Tongue (tissue), 1 donor: ENCODE measurements at regions not wholly inside any gene's neighbourhood (a gene's known extent, or its start where the extent isn't known, plus 50 kb on each side); places are given as distances from the start of the nearest gene placed in this dataset.

Source experiments
- DNase-seq: peaks from one replicate; pipeline ENCODE4 v3.0.0-alpha.2; 2015

DNA sequence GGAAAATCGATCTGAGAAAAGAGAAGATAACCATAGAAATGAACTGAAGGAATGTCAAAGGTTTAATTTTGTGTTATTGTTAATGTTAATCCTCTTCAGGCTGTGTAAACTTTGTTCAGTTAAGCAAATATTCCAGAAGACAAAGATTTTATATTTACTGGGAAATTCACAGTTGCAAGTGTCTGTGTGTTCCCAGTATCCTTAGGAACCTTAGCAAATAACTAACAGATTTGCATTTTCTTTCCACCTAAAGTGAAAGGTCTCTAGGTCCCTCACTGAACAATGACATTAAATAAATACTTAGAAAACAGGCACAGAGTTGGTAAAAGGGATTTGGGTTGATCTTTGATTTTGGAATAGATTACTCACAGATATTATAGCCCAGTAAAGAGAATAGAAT lies 324.7 kb downstream of the C4orf33 start:
- DNase-seq = no peak

- no peak for DNase-seq
These were observed 326.3 kb downstream of the C4orf33 start for GRCh38 chr4:129422277-129422676.

DNA sequence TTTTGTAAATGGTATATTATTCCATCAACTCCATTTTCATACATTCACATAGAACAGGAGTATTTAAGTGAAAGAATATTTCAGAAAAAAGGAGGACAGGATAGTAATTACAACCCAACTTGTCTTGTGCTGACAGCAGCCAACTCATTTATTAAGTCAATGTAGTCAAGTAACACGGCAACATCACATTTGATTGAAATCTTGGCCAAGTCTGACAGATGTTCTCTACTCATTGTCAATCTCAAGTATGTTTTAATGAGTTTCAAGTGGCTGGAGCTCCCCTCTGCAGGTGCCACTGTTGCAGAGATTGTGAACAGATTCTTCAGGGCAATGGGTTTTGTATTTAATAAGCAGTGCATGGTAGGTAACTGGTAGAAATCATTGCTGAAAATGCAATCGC lies 332.5 kb downstream of the C4orf33 start:
- peak; percentile 2 for DNase-seq

DNA sequence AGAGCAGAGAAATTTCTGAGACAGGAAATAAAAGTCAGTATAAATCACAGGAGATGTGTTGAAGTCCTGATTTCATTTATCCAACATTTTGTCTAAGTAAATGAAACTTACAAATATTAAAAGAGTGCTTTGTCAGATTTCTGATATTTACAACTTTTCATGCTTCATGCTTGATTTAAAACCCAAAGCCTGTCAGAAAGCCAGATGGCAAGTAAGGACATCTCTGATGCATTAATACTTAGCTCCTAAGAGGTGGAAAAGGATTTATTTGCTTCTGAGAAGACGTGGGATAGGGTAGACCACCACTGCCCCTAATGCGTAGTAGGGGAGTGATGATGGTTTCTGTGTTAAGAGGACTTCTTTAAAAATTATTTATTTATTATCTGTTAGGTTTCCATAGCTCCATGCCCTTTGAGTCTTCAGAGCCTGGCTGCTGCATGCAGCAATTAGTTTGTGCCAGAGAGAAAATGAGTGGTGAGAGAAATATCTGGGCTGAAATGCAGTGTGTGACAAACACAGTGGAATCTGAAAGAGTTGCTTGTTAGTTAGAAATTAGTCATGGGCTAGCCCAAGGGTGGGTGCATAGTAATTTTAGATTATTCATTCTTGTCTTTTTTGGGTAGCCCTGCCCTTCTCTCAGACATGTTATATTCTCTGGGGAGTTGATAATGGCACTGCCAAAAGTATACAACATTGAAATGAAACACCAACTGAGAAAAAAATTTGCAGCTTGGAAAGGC lies 333.8 kb downstream of the C4orf33 start:
- peak; percentile 80 for DNase-seq

DNA sequence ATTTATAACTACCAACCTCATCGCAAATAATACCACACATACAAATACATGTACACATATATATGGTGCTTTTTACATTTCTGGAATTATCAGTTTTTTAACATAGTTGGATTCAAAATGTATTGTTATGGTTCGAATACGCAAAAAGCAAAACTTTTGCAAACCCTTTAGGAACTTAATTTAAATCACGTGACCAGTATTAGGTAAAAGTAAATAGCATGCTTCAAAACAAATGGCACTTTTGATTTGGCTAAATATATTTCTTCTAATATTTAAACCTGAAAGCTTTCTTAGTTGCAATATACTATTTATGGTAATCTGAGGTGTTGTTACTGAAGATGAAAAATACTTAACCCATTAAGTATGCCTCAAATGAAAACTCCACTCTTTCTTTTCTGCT lies 341.4 kb downstream of the C4orf33 start:
- no peak for DNase-seq

DNA sequence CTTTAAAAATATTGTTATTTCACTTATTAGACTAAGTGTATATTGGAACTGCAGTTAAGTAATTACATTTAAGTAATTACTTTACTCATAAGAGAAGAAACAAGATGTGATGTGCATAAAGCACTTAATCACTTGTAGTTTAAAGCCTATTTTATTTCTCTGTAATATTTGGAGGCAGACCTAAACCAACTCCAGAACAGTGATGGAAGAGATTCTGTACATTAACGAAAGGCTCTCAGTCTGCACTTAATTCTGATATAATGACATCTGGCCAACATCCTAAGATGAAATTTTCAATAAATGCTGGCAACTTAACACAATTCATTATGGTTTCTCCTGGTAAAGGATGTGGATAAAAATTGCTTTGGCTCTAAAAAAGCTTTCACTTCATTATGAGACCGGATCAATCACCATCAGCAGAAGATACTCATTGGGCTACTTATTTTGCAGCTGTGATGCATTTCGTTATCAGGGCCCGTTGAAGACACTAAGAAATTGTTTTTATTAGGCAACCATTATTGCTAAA lies 342.6 kb downstream of the C4orf33 start:
- DNase-seq = no peak

GRCh38 chr4:129446074-129446473 lies 350.1 kb downstream of the C4orf33 start:
- peak; percentile 31 for DNase-seq

DNA sequence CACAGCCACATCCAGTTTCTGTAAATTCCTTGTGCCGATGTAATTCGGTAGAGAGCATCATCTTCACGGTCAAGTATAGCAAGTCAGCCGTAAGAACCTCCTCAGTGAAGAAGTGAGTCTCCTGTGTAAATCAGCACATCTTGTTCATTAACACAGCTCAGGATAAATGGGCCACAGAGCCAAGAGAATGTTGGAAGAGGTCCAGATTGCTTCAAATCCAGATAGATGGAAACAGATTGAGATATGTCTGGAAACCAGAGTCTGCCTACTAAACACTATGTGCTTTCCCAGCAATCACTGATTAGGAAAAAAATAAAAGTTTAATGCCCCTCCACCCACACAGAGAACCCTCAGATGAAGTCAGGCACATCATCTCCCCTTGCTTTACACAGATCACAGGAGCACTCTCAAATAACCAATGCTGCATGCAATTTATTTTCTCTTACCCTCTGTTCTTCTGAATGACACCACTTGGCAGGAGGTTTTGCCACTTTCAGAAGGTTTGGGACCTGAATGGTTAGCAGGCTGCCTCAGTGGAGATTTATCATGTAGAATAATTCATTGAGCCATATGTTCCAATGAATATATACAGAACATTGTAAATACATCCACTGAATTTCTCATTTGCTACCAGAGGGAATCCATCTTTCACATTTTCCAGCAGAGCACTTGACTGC lies 357.7 kb downstream of the C4orf33 start:
- peak; percentile 49 for DNase-seq

DNA sequence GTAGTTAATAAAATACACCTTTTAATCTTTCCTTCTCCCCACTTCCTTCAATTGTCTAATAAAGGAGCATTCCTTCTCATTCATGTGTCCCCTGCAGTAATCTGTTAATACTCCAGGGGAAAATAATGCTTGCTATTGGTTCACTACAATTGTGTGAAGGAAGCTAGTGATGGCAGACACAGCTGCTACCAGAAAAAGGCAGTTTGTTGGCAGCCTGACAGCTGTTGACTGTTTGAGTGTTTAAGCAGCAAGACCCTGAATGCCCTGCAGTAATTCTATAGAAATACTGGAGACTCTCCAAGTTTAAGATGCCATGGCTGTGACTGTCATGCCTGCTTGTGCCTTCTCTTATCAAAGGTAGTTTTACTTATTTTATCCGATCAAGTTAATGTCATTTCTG lies 359.5 kb downstream of the C4orf33 start:
- peak; percentile 92 for DNase-seq

DNA sequence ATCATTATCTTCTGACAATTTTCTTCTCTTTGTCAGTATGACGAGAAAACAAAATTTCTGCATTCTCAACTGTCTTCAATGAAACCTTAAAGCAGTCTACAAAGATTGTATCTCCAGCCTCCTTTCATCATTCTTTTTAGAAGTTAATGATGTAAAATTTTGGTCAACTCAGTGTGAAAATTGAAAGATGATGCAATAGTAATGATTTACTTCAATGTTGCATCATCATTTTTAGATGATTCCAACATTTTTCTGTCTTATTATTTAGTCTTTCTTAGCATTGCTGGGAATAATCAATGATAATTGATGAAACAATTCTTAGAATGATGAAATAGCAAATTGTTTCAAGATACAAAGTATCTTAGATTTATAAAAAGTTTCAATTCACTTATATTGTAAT lies 372.7 kb downstream of the C4orf33 start:
- DNase-seq = no peak

- no peak for DNase-seq
These were observed 378.7 kb downstream of the C4orf33 start for GRCh38 chr4:129474698-129475097.

GRCh38 chr4:129481107-129481506 lies 385.2 kb downstream of the C4orf33 start:
- no peak for DNase-seq

DNA sequence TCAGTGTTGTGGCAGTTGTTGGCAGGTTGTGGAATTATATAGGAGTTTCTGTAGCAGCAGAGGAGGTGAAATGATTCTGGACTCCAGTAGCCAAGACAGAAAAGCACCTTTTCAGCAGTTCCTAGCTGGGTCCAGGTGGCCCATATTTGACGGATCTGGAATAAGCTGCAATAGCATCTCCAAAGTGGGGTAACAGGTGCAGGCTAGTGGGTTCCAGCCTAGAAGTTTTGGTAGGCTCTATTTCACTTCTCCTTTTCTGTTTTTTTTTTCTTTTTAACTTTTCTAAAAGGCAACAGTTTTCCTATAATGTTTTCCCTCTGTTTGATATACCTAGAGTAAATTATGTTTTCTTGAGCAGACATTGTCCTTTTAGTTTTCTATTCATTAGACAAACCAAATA lies 392.5 kb downstream of the C4orf33 start:
- DNase-seq = no peak

DNA sequence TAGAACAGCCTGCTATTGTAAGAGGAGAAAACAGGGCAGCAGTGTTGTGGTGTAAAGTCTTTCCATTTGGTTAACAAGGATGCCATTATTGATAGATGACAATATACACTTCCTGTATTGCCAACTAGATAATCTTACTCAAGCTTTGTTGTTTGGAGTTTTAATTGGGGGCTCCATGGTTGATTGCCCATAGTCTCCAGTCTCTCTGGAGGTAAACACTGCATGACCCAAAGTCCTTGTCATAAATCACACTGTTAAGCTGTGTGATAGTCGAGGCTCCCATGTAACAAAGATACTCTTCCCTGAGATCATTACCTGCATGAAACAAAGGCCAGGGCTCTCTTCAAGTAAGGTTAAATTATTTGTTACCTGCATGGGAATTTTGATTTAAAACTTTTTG lies 394.6 kb downstream of the C4orf33 start:
- no peak for DNase-seq

DNA sequence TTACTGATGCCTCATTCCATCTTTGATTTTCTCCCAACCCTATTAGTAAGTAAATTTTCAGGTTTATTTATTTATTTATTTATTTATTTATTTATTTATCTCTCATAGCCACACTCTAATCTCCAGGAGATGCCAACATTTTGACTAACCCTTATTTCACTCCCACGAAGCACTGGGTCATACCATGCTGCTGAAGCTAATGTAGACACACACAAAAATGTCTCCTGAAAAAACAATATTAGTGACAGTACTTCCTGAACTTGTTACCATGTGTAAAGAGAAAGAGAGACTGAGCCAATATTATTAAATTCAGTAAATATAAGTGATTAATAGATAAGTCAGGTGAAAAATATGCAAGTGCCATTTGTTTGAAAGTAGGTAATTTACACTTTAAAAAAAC lies 402.7 kb downstream of the C4orf33 start:
- no peak for DNase-seq

- DNase-seq = no peak
These were observed 418.9 kb downstream of the C4orf33 start for GRCh38 chr4:129514852-129515251.

DNA sequence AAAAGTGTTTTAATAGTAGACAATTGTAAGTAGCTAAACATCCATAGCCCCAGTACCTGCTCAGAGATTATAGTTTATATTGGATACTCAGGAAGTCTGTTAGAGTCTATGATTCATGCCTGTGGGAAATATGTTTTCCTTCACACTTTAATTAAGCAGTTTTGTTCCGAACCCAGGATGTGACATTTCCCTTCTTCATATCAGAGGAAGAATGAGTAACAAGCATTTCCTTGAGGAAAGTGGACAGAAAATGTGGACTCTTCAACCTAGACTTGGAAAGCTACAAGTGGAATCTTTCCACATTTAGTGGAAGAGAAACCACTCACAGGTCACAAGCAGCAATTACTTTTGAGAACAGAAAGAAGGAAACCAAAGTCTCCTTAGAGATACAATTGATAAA lies 419.4 kb downstream of the C4orf33 start:
- DNase-seq = no peak

DNA sequence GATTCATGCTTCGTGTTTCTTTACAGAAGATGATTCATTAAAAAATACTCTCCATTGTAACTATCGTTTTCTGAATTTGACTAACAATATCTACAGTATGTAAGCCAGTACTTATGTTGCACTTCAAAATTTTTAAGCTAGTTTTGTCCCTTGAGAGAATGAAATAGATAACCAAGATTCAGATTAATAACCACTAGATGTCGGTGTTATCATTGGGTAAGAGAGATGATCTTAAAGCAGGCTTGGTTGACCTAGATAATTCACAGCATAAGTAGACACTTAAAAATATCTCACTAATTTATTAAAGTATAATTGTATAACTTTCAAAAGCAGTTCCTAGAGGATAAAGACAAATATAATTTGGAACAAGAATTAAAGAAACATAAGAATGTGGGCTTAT lies 430.9 kb downstream of the C4orf33 start:
- DNase-seq = peak; percentile 15

DNA sequence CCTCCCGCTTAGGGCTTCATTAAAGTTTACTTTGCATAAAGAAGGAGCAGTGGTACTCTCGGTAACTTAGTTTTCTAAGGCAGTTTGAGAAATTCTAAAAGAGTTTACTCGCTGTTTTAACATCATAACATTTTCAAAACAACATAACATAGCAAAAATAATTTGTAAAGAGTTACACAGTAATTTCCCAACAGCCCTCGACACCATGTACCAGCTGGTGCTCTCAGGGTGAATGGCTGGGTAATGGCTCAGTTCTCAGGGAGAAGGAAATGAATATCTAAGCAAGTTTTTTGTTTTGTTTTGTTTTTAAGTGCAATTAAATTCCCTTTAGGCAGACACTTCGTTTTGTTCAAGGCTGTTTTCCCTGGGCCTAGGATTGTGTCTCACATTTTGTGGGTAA lies 435.3 kb downstream of the C4orf33 start:
- no peak for DNase-seq

- DNase-seq = no peak
These were observed 436.6 kb downstream of the C4orf33 start for GRCh38 chr4:129532573-129532972.

DNA sequence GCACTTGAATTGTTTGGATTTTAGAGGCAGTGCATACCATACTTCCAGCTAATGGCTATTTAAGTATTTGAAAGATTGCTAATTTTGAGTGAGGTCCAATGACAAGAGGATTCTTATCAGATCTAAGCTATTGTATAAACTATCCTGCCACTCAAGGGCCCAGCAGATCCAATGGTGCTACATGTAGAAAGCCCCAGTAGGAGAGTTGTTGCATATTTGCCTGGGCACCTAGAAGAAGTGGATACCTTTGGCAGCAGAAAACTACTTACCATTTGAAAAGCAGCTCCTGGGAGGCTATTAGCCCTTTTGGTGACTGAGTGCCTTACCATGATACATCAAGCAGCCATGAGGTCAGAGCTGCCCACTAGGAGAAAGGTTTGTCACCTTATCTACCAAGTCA lies 447.3 kb downstream of the C4orf33 start:
- no peak for DNase-seq

GRCh38 chr4:129545599-129546278 lies 449.8 kb downstream of the C4orf33 start:
- peak; percentile 56 for DNase-seq

GRCh38 chr4:129546531-129546930 lies 450.6 kb downstream of the C4orf33 start:
- DNase-seq = no peak
